Neural crest cell (in vitro differentiated cells): ENCODE measurements at regions not wholly inside any gene's neighbourhood (a gene's known extent, or its start where the extent isn't known, plus 50 kb on each side); places are given as distances from the start of the nearest gene placed in this dataset.

Source experiments
- DNase-seq: peaks from one replicate; pipeline ENCODE4 v3.0.0; 2021; ENCODE audit warnings: low read depth, mixed read lengths, low spot score
- H3K27ac Mint-ChIP-seq: one replicate; pipeline ENCODE4 v1.8.0; 2021; ENCODE audit warnings: mild to moderate bottlenecking, mixed read lengths; ENCODE audit not compliant: unreplicated experiment
- H3K27me3 Mint-ChIP-seq: 2 replicates; pipeline ENCODE4 v1.8.0; 2021; ENCODE audit warnings: low read depth, mild to moderate bottlenecking, mixed read lengths
- H3K36me3 Mint-ChIP-seq: 2 replicates; pipeline ENCODE4 v1.8.0; 2021; ENCODE audit warnings: low read depth, mild to moderate bottlenecking, mixed read lengths
- H3K4me1 Mint-ChIP-seq: 2 replicates; pipeline ENCODE4 v1.8.0; 2021; ENCODE audit warnings: mixed read lengths
- H3K4me3 Mint-ChIP-seq: one replicate; pipeline ENCODE4 v1.8.0; 2021; ENCODE audit warnings: mild to moderate bottlenecking, mixed read lengths
- H3K9me3 Mint-ChIP-seq: 2 replicates; pipeline ENCODE4 v1.8.0; 2021; ENCODE audit warnings: mixed read lengths
- CTCF ChIP-seq: fragments of 200-600 bp; sonication (generic); conservative IDR thresholded peaks from 2 replicates; pipeline ENCODE4 v1.5.0; 2021; ENCODE audit warnings: antibody characterized with exemption, mild to moderate bottlenecking

DNA sequence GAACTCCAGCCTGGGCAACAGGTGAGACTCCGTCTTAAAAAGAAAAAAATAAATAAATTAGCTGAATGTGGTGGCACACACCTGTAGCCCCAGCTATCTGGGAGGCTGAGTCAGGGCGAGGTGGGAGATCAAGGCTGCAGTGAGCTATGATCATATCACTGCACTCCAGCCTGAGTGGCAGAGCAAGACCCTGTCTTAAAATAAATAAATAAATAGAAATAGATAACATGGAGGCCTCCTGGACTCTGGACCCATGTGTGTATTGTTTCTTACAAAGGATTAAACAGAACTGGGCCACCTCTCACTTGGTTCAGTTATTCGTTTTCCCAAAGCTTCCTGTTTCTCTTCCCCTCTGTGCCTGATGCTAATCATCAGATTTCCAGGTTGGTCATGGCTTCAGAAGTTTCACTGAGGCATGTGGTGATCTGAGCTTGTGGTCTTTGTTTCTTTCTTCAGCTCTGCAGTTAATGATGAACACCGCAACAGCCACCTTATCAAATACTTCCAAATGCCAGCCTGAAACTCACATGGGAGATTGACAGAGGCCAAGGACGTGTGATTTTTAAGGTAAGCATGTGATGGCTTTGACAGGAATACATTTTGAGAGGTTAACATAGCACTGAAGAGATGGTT, 83.3 kb upstream of the MAP4K4 start:
- H3K27me3 Mint-ChIP-seq = no peaks in the 10 kb centered on the region
- no peaks in the 10 kb centered on the region for H3K9me3 Mint-ChIP-seq
- no peaks in the 10 kb centered on the region for H3K36me3 Mint-ChIP-seq
- no peak overlapping the region for H3K27ac Mint-ChIP-seq
- no peak for DNase-seq
- H3K4me3 Mint-ChIP-seq = no peak overlapping the region
- TF ChIP-seq CTCF = no peak
- H3K4me1 Mint-ChIP-seq = peaks cover 26% of the 10 kb centered on the region

DNA sequence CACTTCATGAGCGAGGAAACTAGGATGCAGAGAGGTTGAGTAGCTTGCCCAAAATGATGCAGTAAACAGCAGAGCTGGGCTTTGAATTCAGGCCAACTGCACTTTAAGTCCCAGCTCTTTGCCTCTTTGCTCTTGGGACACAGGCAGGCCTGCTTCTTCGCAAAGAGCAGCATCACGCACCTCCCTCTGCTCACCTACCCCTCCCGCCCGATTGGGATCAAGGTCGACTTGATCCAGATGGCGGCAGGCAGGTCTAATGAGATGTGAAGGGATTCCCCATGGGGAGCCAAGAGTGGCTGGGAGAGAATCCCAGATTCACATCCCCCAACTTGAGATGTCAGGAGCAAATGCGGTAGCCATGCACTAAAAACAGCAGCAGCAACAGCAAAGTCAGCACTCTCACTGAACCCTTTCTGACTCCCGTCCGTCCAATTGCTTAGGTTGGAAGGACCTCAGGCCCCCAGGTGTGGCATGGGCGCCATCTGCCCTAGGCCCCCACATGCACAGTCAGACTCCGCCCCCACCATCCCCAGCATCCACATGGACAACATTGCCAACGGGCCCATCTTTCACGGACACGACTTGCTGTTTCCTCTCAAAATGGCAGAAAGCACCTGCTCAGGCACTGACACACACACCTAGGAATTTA, 84.3 kb upstream of the MAP4K4 start:
- H3K4me1 Mint-ChIP-seq = peaks cover 22% of the 10 kb centered on the region
- DNase-seq = no peak
- H3K27me3 Mint-ChIP-seq = no peaks in the 10 kb centered on the region
- no peak overlapping the region for H3K27ac Mint-ChIP-seq
- H3K9me3 Mint-ChIP-seq = no peaks in the 10 kb centered on the region
- H3K36me3 Mint-ChIP-seq = no peaks in the 10 kb centered on the region
- TF ChIP-seq CTCF = no peak
- no peak overlapping the region for H3K4me3 Mint-ChIP-seq

- H3K36me3 Mint-ChIP-seq = no peaks in the 10 kb centered on the region
- H3K4me1 Mint-ChIP-seq = peaks cover 10% of the 10 kb centered on the region
- TF ChIP-seq CTCF = no peak
- no peak overlapping the region for H3K4me3 Mint-ChIP-seq
- H3K9me3 Mint-ChIP-seq = peaks cover 2% of the 10 kb centered on the region
- no peak for DNase-seq
- no peaks in the 10 kb centered on the region for H3K27me3 Mint-ChIP-seq
- peak overlapping the region; percentile 73 for H3K27ac Mint-ChIP-seq
These were observed 85.5 kb upstream of the MAP4K4 start for GRCh38 chr2:101612019-101612418.

GRCh38 chr2:101610750-101611315, 86.7 kb upstream of the MAP4K4 start:
- no peak for DNase-seq
- Mint-ChIP-seq H3K36me3 (no peaks in the 10 kb centered on the region), H3K27ac (no peak overlapping the region), H3K9me3 (peaks cover 8% of the 10 kb centered on the region), H3K27me3 (no peaks in the 10 kb centered on the region), H3K4me1 (no peaks in the 10 kb centered on the region), H3K4me3 (no peak overlapping the region)
- no peak for TF ChIP-seq CTCF

GRCh38 chr2:101609433-101609832, 88.1 kb upstream of the MAP4K4 start:
- peaks cover 8% of the 10 kb centered on the region for H3K9me3 Mint-ChIP-seq
- no peaks in the 10 kb centered on the region for H3K4me1 Mint-ChIP-seq
- no peak for DNase-seq
- no peaks in the 10 kb centered on the region for H3K36me3 Mint-ChIP-seq
- no peak for TF ChIP-seq CTCF
- no peaks in the 10 kb centered on the region for H3K27me3 Mint-ChIP-seq
- no peak overlapping the region for H3K4me3 Mint-ChIP-seq
- H3K27ac Mint-ChIP-seq = no peak overlapping the region
